ENCODE measurements at regions not wholly inside any gene's neighbourhood (a gene's known extent, or its start where the extent isn't known, plus 50 kb on each side); places are given as distances from the start of the nearest gene placed in this dataset.

GRCh38 chr6:30832864-30833263 is 51.5 kb upstream of the DDR1 start:
- ATAC-seq (replicated peaks) = no peak
- H3K27me3 Mint-ChIP-seq = no peaks in the 10 kb centered on the region
- H3K27ac Mint-ChIP-seq = no peak overlapping the region
- DNase-seq = no peak
- H3K36me3 Mint-ChIP-seq = no peaks in the 10 kb centered on the region
- no peaks in the 10 kb centered on the region for H3K9me3 Mint-ChIP-seq
- H3K4me1 Mint-ChIP-seq = peaks cover 14 to 40% of the 10 kb centered on the region in 2 donors
- no peak overlapping the region for H3K4me3 Mint-ChIP-seq

- ATAC-seq (replicated peaks) (no peak), DNase-seq (no peak)
- H3K27me3 Mint-ChIP-seq = no peaks in the 10 kb centered on the region
- H3K4me3 Mint-ChIP-seq = no peak overlapping the region
- H3K9me3 Mint-ChIP-seq = no peaks in the 10 kb centered on the region
- peak overlapping the region; percentile 44 for H3K27ac Mint-ChIP-seq
- peaks cover 13 to 44% of the 10 kb centered on the region in 2 donors for H3K4me1 Mint-ChIP-seq
- no peaks in the 10 kb centered on the region for H3K36me3 Mint-ChIP-seq
These were observed 53.9 kb upstream of the DDR1 start for GRCh38 chr6:30830438-30830837.

- DNase-seq = no peak
- no peak for ATAC-seq (replicated peaks)
These were observed 54.6 kb upstream of the DDR1 start for GRCh38 chr6:30829639-30830255.

GRCh38 chr6:30829033-30829432 is 55.3 kb upstream of the DDR1 start:
- H3K4me1 Mint-ChIP-seq = peaks cover 11 to 33% of the 10 kb centered on the region in 2 donors
- H3K9me3 Mint-ChIP-seq = no peaks in the 10 kb centered on the region
- no peaks in the 10 kb centered on the region for H3K27me3 Mint-ChIP-seq
- H3K27ac Mint-ChIP-seq = no peak overlapping the region
- ATAC-seq (replicated peaks) = peak in 1 of 2 donors; percentile 28
- DNase-seq = no peak
- H3K36me3 Mint-ChIP-seq = no peaks in the 10 kb centered on the region
- no peak overlapping the region for H3K4me3 Mint-ChIP-seq

More at GRCh38 chr6:30829639-30830255, 54.6 kb upstream of the DDR1 start:
- H3K27ac Mint-ChIP-seq = peak overlapping the region; percentile 31
- H3K9me3 Mint-ChIP-seq = no peaks in the 10 kb centered on the region
- no peaks in the 10 kb centered on the region for H3K36me3 Mint-ChIP-seq
- H3K4me3 Mint-ChIP-seq = no peak overlapping the region
- H3K4me1 Mint-ChIP-seq = peaks cover 13 to 40% of the 10 kb centered on the region in 2 donors
- no peaks in the 10 kb centered on the region for H3K27me3 Mint-ChIP-seq

- H3K36me3 Mint-ChIP-seq = no peaks in the 10 kb centered on the region
- H3K4me1 Mint-ChIP-seq = peaks cover 14 to 37% of the 10 kb centered on the region in 2 donors
- peak; percentile 48 for DNase-seq
- H3K27ac Mint-ChIP-seq = no peak overlapping the region
- H3K9me3 Mint-ChIP-seq = no peaks in the 10 kb centered on the region
- no peak overlapping the region for H3K4me3 Mint-ChIP-seq
- ATAC-seq (replicated peaks) = peak; percentile 90 to 91
- peaks cover 0 to 3% of the 10 kb centered on the region in 2 donors for H3K27me3 Mint-ChIP-seq
These were observed 56.0 kb upstream of the DDR1 start for GRCh38 chr6:30828027-30828962.

- no peak overlapping the region for H3K4me3 Mint-ChIP-seq
- peaks cover 23 to 51% of the 10 kb centered on the region in 2 donors for H3K4me1 Mint-ChIP-seq
- no peak for ATAC-seq (replicated peaks)
- no peak overlapping the region for H3K27ac Mint-ChIP-seq
- no peak for DNase-seq
- no peaks in the 10 kb centered on the region for H3K36me3 Mint-ChIP-seq
- peaks cover 0 to 4% of the 10 kb centered on the region in 2 donors for H3K27me3 Mint-ChIP-seq
- no peaks in the 10 kb centered on the region for H3K9me3 Mint-ChIP-seq
These were observed 57.4 kb upstream of the DDR1 start for GRCh38 chr6:30826961-30827342.

GRCh38 chr6:30824698-30825097 is 59.6 kb upstream of the DDR1 start:
- DNase-seq (no peak), ATAC-seq (replicated peaks) (no peak)
- H3K27me3 Mint-ChIP-seq = peaks cover 0 to 4% of the 10 kb centered on the region in 2 donors
- H3K9me3 Mint-ChIP-seq = no peaks in the 10 kb centered on the region
- no peak overlapping the region for H3K27ac Mint-ChIP-seq
- H3K4me3 Mint-ChIP-seq = no peak overlapping the region
- H3K36me3 Mint-ChIP-seq = no peaks in the 10 kb centered on the region
- peaks cover 30 to 57% of the 10 kb centered on the region in 2 donors for H3K4me1 Mint-ChIP-seq

- DNase-seq (no peak), ATAC-seq (replicated peaks) (no peak)
- H3K4me3 Mint-ChIP-seq = peak overlapping the region; percentile 12 to 36
- peak overlapping the region; percentile 75 for H3K27ac Mint-ChIP-seq
- peaks cover 0 to 4% of the 10 kb centered on the region in 2 donors for H3K27me3 Mint-ChIP-seq
- H3K9me3 Mint-ChIP-seq = no peaks in the 10 kb centered on the region
- H3K36me3 Mint-ChIP-seq = peaks cover 0 to 1% of the 10 kb centered on the region in 2 donors
- H3K4me1 Mint-ChIP-seq = peaks cover 33 to 57% of the 10 kb centered on the region in 2 donors
These were observed 60.8 kb upstream of the DDR1 start for GRCh38 chr6:30823534-30823865.

- peaks cover 0 to 4% of the 10 kb centered on the region in 2 donors for H3K36me3 Mint-ChIP-seq
- no peak overlapping the region for H3K27ac Mint-ChIP-seq
These were observed 62.2 kb upstream of the DDR1 start for GRCh38 chr6:30821862-30822784.

GRCh38 chr6:30820193-30820592 is 64.1 kb upstream of the DDR1 start:
- Mint-ChIP-seq H3K36me3 (peaks cover 5 to 11% of the 10 kb centered on the region in 2 donors), H3K27ac (no peak overlapping the region), H3K9me3 (peaks cover 0 to under 1% of the 10 kb centered on the region in 2 donors), H3K27me3 (peaks cover 0 to 4% of the 10 kb centered on the region in 2 donors), H3K4me1 (peaks cover 50 to 63% of the 10 kb centered on the region in 2 donors), H3K4me3 (no peak overlapping the region)
- DNase-seq (no peak), ATAC-seq (replicated peaks) (no peak)

More at GRCh38 chr6:30821862-30822784, 62.2 kb upstream of the DDR1 start:
- H3K9me3 Mint-ChIP-seq = no peaks in the 10 kb centered on the region
- DNase-seq (no peak), ATAC-seq (replicated peaks) (peak; percentile 38 to 48)
- H3K4me3 Mint-ChIP-seq = peak overlapping the region in 1 of 2 donors; percentile 36
- peaks cover 0 to 4% of the 10 kb centered on the region in 2 donors for H3K27me3 Mint-ChIP-seq
- H3K4me1 Mint-ChIP-seq = peaks cover 41 to 58% of the 10 kb centered on the region in 2 donors

GRCh38 chr6:30819297-30819917 is 64.9 kb upstream of the DDR1 start:
- no peak for DNase-seq
- Mint-ChIP-seq H3K36me3 (peaks cover 6 to 14% of the 10 kb centered on the region in 2 donors), H3K9me3 (peaks cover 0 to 2% of the 10 kb centered on the region in 2 donors), H3K4me1 (peaks cover 54 to 69% of the 10 kb centered on the region in 2 donors), H3K27me3 (peaks cover 0 to 4% of the 10 kb centered on the region in 2 donors), H3K27ac (peak overlapping the region; percentile 2), H3K4me3 (no peak overlapping the region)
- peak; percentile 16 to 21 for ATAC-seq (replicated peaks)

GRCh38 chr6:30818391-30818841 is 65.9 kb upstream of the DDR1 start:
- Mint-ChIP-seq H3K9me3 (peaks cover 3 to 4% of the 10 kb centered on the region in 2 donors), H3K27me3 (peaks cover 0 to 3% of the 10 kb centered on the region in 2 donors), H3K36me3 (peaks cover 7 to 19% of the 10 kb centered on the region in 2 donors), H3K27ac (peak overlapping the region; percentile 16), H3K4me1 (peaks cover 61 to 76% of the 10 kb centered on the region in 2 donors), H3K4me3 (no peak overlapping the region)
- no peak for ATAC-seq (replicated peaks)
- DNase-seq = no peak
